GM18873 (cell line): ENCODE measurements at regions not wholly inside any gene's neighbourhood (a gene's known extent, or its start where the extent isn't known, plus 50 kb on each side); places are given as distances from the start of the nearest gene placed in this dataset.

Experiments used
- ATAC-seq: cut with Tn5 transposase; IDR thresholded peaks from one replicate; pipeline ENCODE4 v1.9.1; 2021; ENCODE audit warnings: mild to moderate bottlenecking, moderate library complexity, moderate number of reproducible peaks; ENCODE audit not compliant: unreplicated experiment, low FRiP score

- no peak for ATAC-seq
These were observed 145.5 kb upstream of the AFF2 start for GRCh38 chrX:148354916-148355315.

GRCh38 chrX:148361641-148362040 is 138.8 kb upstream of the AFF2 start:
- no peak for ATAC-seq

GRCh38 chrX:148363471-148364235 is 136.8 kb upstream of the AFF2 start:
- ATAC-seq = no peak

- ATAC-seq = no peak
These were observed 135.2 kb upstream of the AFF2 start for GRCh38 chrX:148365233-148365632.

GRCh38 chrX:148371291-148371690 is 129.1 kb upstream of the AFF2 start:
- ATAC-seq = no peak

GRCh38 chrX:148372925-148373324 is 127.5 kb upstream of the AFF2 start:
- ATAC-seq = no peak

- no peak for ATAC-seq
These were observed 124.1 kb upstream of the AFF2 start for GRCh38 chrX:148376342-148376741.

GRCh38 chrX:148380107-148380506 is 120.3 kb upstream of the AFF2 start:
- ATAC-seq = no peak

GRCh38 chrX:148380650-148381561 is 119.5 kb upstream of the AFF2 start:
- peak; percentile 91 for ATAC-seq

- peak; percentile 32 for ATAC-seq
These were observed 118.8 kb upstream of the AFF2 start for GRCh38 chrX:148381603-148382002.

GRCh38 chrX:148382983-148383382 is 117.4 kb upstream of the AFF2 start:
- no peak for ATAC-seq

GRCh38 chrX:148385471-148385870 is 114.9 kb upstream of the AFF2 start:
- ATAC-seq = no peak

- ATAC-seq = no peak
These were observed 110.8 kb upstream of the AFF2 start for GRCh38 chrX:148389629-148390028.

- no peak for ATAC-seq
These were observed 88.4 kb upstream of the AFF2 start for GRCh38 chrX:148412006-148412405.

GRCh38 chrX:148416142-148416541 is 84.3 kb upstream of the AFF2 start:
- no peak for ATAC-seq

- no peak for ATAC-seq
These were observed 83.5 kb upstream of the AFF2 start for GRCh38 chrX:148416931-148417330.

- ATAC-seq = no peak
These were observed 82.5 kb upstream of the AFF2 start for GRCh38 chrX:148417934-148418333.

GRCh38 chrX:148422526-148422925 is 77.9 kb upstream of the AFF2 start:
- no peak for ATAC-seq

- ATAC-seq = no peak
These were observed 75.8 kb upstream of the AFF2 start for GRCh38 chrX:148424570-148424969.

GRCh38 chrX:148426467-148426866 is 74.0 kb upstream of the AFF2 start:
- ATAC-seq = no peak

GRCh38 chrX:148441387-148441786 is 59.0 kb upstream of the AFF2 start:
- ATAC-seq = no peak

GRCh38 chrX:148443216-148443615 is 57.2 kb upstream of the AFF2 start:
- ATAC-seq = no peak
